ENCODE measurements at regions not wholly inside any gene's neighbourhood (a gene's known extent, or its start where the extent isn't known, plus 50 kb on each side); places are given as distances from the start of the nearest gene placed in this dataset.

DNA sequence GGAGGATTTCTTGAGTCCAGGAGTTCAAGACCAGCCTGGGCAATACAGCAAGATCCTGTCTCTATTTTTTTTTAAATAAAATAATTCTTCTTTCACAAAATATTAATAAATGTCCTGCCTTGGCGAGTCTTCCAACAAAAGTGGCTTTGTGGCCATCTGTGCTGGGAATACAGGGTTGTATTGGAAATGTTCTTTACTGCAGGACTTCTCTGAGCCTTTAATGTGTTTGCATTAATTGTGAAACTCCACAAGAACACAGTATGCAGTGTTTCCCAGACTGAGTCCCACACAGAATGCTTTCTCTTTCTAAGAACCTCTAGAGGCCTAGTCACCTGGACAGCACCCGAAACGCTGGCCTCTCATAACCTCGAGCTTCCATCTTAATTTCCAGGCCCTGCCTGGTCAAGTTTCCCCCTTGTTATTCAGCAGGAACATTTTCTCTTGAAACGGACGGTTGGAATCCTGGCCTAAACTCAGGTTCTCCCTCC is 85.4 kb upstream of the ARRDC4 start:
- no peak for DNase-seq (ENCODE audit: low read depth in 2 of 2)

- DNase-seq (ENCODE audit: low read depth in 2 of 2), result no peak
Measured at GRCh38 chr15:97875513-97876280, 84.8 kb upstream of the ARRDC4 start.

GRCh38 chr15:97876281-97876675 is 84.2 kb upstream of the ARRDC4 start:
- DNase-seq (ENCODE audit: low read depth in 2 of 2), result no peak

DNA sequence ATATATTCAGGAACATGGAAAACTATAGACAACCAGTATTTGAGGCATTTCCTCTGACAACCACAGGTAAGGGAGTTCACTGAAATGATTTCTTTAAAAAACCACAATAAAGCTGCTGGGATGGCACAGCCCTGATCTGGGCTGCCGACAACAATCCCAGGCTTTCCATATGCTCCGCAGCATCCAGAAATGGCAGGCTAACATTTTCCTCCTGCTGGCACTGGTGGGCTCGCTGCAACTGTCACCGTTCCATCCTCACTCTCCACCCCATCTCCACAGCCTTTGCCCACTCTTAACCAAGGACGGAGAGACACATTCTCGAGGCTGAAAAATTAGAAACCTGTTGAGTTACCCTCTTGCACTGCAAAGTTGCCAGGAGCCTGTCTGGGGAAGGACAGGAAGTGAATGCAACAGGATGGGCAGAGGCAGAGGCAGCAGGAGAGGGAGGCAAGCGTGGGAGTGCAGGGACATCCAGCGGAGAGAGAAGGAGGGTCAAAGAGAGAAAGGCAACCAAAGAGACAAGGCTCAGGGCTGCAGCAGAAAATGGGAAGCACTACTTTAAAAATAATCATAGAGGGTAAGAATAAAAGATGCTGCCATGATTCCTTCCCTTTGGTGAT is 79.0 kb upstream of the ARRDC4 start:
- no peak for DNase-seq (ENCODE audit: low read depth in 2 of 2)

GRCh38 chr15:97884513-97885131 is 75.9 kb upstream of the ARRDC4 start:
- no peak for DNase-seq (ENCODE audit: low read depth in 2 of 2)

GRCh38 chr15:97890307-97890706 is 70.2 kb upstream of the ARRDC4 start:
- no peak for DNase-seq (ENCODE audit: low read depth in 2 of 2)

- DNase-seq (ENCODE audit: low read depth in 2 of 2), result no peak
Measured at GRCh38 chr15:97892167-97892938, 68.2 kb upstream of the ARRDC4 start.

DNA sequence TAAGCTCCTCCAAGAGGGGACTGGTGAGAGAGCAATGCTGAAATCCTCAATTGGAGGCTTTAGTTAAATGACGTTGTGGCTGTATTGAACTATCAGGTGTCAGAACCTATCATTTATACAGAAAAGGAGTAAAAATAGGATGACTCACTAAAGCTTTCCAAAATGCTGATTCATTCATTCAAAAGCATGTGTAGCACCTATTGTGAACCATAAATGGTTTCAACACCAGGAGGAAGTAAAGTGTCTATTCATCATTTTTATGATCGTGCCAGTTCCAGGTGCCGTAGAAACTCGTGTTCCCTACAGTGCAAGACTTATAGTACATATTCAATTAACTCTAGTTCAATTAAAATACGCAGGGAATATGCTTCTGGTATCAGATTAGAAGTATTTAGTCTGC is 66.5 kb upstream of the ARRDC4 start:
- no peak for DNase-seq (ENCODE audit: low read depth in 2 of 2)

GRCh38 chr15:97899981-97900380 is 60.5 kb upstream of the ARRDC4 start:
- no peak for DNase-seq (ENCODE audit: low read depth in 2 of 2)

- no peak for DNase-seq (ENCODE audit: low read depth in 2 of 2)
Measured at GRCh38 chr15:97902140-97902780, 58.2 kb upstream of the ARRDC4 start.

GRCh38 chr15:97903560-97903959 is 56.9 kb upstream of the ARRDC4 start:
- DNase-seq (ENCODE audit: low read depth in 2 of 2), result no peak

- peak in 1 of 2 donors; percentile 15 for DNase-seq (ENCODE audit: low read depth in 2 of 2)
Measured at GRCh38 chr15:97903971-97904572, 56.4 kb upstream of the ARRDC4 start.

GRCh38 chr15:97909291-97909891 is 51.1 kb upstream of the ARRDC4 start:
- DNase-seq (ENCODE audit: low read depth in 2 of 2), result peak; percentile 24 to 33
